ENCODE measurements at regions not wholly inside any gene's neighbourhood (a gene's known extent, or its start where the extent isn't known, plus 50 kb on each side); places are given as distances from the start of the nearest gene placed in this dataset.

- no peak for DNase-seq
Observed at GRCh38 chr12:47303995-47304560, 224.3 kb upstream of the AMIGO2 start.

- no peak for DNase-seq
Observed at GRCh38 chr12:47303207-47303606, 223.4 kb upstream of the AMIGO2 start.

GRCh38 chr12:47302111-47302671 lies 222.4 kb upstream of the AMIGO2 start:
- no peak for DNase-seq

- no peak for DNase-seq
Observed at GRCh38 chr12:47299586-47299985, 219.8 kb upstream of the AMIGO2 start.

GRCh38 chr12:47297993-47298392 lies 218.2 kb upstream of the AMIGO2 start:
- DNase-seq, result no peak

GRCh38 chr12:47296828-47297227 lies 217.1 kb upstream of the AMIGO2 start:
- DNase-seq, result no peak

- DNase-seq, result no peak
Observed at GRCh38 chr12:47293406-47293805, 213.6 kb upstream of the AMIGO2 start.

- DNase-seq, result no peak
Observed at GRCh38 chr12:47286676-47287075, 206.9 kb upstream of the AMIGO2 start.
